GM19351 (cell line): ENCODE measurements at regions not wholly inside any gene's neighbourhood (a gene's known extent, or its start where the extent isn't known, plus 50 kb on each side); places are given as distances from the start of the nearest gene placed in this dataset.

ENCODE experiments used
- ATAC-seq: cut with Tn5 transposase; IDR thresholded peaks from one replicate; pipeline ENCODE4 v1.9.1; 2021; ENCODE audit warnings: mild to moderate bottlenecking, moderate library complexity; ENCODE audit not compliant: unreplicated experiment

GRCh38 chr15:91549581-91549980 is 303.9 kb upstream of the SLCO3A1 start:
- no peak for ATAC-seq

DNA sequence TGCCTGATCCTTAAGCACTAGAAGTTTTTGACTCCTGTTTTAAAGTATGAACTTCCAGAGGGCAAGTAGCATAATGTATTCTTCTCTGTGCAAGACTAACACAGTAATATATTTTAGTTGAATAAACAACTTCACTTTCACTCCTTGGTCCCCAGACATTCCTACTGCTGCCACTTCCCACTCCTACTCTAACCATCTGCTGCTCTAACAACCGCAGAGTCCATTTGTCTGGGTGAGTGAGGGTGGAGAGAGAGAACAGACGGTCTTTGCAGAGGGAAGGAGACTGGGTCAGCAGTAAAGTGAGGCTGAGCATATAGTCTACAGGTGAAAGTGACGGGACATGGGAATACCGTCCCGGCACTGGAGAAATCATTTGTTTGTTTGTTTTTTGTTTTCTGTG is 301.0 kb upstream of the SLCO3A1 start:
- ATAC-seq = no peak

- no peak for ATAC-seq
Observed at GRCh38 chr15:91553196-91553854, 300.2 kb upstream of the SLCO3A1 start.

DNA sequence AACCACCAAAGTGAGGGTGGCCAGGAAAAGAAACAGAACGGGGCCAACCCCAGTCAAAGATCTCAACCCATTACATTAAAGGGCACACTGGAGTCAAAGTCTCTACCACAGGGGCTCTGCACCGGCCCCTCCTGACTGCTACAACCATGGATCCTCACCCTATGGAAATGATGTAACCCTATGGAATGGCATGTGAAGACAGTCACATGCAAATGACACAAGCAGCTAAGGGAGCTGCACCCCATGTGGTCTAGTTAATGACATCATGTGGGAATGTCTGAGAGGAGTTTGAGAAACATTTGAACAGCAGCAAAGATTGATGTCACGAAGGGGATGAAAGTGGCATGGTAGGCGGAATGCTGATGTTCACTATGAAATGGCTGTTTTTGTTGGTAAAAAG is 298.2 kb upstream of the SLCO3A1 start:
- ATAC-seq = no peak

DNA sequence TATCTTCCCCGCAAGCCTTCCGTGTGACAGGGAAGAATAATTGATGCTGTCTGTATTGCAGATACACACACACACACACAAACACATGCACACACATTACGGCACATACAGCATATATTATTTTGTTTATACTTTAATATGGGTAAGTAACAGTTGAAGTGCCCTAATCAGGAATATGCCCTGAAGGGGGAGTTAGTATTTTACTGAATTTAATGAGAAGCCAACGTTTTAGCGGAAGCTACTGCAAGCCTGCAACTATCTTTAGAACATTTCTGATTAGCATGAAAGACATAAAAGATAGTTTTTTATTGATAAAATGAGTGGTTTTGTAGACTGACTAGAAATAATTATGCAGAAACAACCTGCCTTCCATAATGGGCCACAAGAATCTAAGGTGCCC is 296.6 kb upstream of the SLCO3A1 start:
- ATAC-seq = no peak

GRCh38 chr15:91559066-91559465 is 294.4 kb upstream of the SLCO3A1 start:
- no peak for ATAC-seq

GRCh38 chr15:91561371-91562100 is 292.0 kb upstream of the SLCO3A1 start:
- ATAC-seq = no peak

DNA sequence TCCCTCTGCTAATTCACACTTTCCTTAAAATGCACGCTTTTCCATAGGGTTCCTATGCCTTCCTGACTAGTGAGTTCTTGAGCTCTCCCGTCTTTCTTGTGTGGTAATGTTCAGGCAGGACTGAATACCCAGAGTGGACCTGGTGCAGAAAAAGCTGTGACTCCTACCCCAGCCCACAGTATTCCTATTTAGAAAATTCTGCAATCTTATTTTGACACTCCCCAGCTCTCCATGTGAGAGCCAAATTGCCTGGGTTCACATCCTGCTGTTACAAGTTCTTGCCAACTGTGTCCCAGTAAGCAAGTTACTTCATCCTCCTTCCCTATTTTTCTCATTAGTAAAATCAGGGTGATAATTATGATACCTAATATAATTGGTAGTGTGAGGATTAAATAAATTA is 290.8 kb upstream of the SLCO3A1 start:
- ATAC-seq = no peak

DNA sequence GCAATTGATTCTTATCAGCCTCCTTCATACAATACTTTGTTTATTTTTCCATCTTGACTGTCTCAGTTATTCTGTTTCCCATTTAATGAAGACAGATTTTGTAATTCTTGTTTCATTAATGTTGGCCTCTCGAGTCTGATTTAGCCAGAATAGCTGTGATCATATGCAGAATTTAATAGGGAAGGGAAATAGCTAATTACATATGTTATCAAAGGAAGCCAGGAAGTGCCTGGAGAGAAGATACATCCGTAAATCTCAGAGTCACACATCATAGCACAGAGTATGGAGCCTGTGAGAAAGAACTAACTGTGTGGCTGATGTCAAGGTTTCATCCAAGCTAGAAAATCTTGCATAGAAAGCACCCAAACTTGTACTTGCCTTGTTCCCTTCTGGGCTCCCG is 288.9 kb upstream of the SLCO3A1 start:
- ATAC-seq = no peak

DNA sequence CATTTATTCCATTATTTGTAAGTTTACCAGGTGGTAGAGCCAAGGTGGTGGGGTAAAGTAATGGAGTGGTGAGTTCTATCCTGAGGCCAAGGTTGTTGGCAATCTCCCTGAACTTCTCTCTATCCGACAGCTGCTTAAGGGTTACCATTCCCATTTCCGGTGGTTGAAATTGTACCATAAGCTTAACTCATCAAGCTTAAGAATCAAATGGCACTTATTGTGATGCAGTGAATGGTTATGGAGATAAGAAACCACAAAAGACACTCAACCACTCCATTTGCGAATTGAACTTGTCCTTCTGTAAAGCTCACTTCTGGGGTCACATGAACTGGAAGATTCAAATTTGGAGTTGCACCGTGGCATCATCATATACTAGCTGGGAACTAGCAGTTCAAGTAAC is 287.4 kb upstream of the SLCO3A1 start:
- no peak for ATAC-seq

GRCh38 chr15:91568036-91568435 is 285.5 kb upstream of the SLCO3A1 start:
- no peak for ATAC-seq

DNA sequence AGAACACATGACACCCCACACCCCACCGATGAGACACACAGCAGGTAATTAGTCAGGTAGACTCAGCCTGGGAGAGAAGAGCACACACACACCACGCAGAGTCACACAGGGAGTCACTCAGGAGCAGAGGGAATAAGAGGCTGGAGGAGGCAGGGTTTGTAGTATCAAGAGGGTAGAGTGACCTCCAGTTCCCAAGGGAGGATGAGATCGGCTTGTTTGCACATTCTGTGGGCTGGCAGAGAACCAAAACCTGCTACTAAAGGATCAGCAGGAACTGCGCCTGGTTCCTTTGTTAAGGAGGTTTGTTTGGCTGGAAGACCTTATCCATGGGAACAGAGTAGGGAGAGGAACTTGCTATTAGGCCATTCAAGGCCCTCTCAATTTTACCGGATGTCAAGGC is 281.4 kb upstream of the SLCO3A1 start:
- ATAC-seq = no peak

GRCh38 chr15:91576096-91576495 is 277.4 kb upstream of the SLCO3A1 start:
- ATAC-seq = no peak

GRCh38 chr15:91578511-91578910 is 275.0 kb upstream of the SLCO3A1 start:
- ATAC-seq = no peak

DNA sequence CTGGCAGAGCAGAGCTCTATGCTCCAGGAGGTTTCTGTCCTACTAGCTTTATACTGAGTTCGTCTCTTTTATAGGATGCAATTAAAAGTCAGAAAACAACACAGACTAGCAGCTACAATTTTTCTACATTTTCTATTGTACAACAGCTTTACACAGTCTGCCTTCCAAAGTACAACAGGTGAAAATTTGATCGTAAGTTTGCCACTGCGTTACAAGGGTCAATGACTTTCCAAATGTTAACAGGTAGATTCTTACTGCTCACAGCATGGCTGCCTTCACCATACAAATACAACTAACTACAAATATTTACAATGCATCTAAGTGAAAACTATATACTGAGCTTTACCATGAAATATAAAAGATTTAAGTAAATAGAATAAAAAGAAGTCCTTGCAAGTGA is 268.6 kb upstream of the SLCO3A1 start:
- no peak for ATAC-seq

GRCh38 chr15:91586560-91586959 is 266.9 kb upstream of the SLCO3A1 start:
- no peak for ATAC-seq

DNA sequence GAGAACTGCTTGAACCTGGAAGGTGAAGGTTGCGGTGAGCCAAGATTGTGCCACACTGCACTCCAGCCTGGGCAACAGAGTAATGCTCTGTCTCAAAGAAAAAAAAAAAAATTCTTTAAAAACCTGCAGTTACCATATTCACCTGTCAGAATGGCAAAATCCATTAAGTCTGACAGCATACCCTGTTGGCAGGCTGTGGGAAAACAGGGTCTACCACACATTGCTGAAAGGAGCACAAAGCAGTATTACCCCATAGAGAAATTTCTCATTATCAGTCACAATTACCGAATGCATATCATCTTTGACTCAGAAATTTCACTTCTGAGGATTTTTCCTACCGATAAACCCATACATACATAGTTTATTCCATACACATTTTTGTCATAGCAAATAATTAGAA is 264.1 kb upstream of the SLCO3A1 start:
- ATAC-seq = no peak

GRCh38 chr15:91592567-91592966 is 260.9 kb upstream of the SLCO3A1 start:
- ATAC-seq = no peak

GRCh38 chr15:91593067-91593466 is 260.4 kb upstream of the SLCO3A1 start:
- no peak for ATAC-seq

DNA sequence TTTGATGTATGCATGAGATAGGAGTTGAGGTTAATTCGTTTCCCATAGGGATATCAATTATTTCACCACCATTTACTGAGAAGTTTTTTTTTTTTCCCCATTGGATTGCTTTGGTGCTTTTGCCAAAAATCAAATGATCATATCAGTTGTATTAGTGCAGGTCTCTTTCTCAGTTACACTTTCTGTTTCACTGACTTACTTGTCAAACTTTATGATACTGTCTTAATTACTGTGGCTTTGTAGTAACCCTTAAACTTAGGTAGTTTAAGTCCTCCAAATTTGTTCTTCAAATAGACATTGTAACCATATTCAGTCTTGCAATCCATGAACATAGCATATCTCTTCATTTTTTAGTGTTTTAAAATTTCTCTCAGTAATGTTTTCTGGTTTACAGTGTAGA is 259.9 kb upstream of the SLCO3A1 start:
- ATAC-seq = no peak

DNA sequence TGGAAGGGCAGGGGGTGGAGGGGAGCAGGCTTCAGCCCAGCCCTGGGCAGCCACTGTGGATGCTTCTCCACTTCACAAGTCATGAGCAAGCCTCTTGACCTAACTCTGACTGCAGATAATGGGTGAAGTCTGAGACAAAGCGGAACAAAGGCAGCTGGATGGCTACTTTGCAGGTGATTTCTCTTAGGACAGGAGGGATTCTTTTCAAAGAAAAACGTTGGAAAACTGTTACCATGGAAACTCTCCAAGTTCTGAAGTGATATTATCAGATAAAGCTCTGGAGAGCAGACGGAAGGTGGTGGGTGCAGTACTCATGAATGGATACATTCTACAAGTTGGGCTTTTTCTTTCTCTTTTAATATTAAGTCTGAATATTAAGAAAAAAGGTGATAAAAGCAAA is 254.2 kb upstream of the SLCO3A1 start:
- no peak for ATAC-seq

GRCh38 chr15:91603384-91604080 is 250.0 kb upstream of the SLCO3A1 start:
- ATAC-seq = no peak
